ENCODE measurements at regions not wholly inside any gene's neighbourhood (a gene's known extent, or its start where the extent isn't known, plus 50 kb on each side); places are given as distances from the start of the nearest gene placed in this dataset.

DNA sequence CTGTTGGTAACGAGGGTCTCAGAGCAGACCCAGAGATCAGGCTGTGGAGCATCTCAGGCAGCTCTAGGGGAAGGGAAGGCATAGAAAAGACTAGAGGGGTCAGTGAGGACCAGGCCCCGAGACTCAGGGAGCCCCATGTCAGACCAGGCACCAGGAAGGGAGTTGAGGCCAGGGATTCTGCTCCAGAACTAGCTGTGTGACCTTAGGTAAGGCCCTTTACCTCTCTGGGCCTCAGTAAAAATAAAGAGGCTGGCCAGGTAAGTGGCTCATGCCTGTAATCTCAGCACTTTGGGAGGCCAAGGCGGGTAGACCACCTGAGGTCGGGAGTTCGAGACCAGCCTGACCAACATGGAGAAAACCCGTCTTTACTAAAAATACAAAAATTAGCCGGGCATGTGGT, 176.4 kb upstream of the IER5L start:
- TF ChIP-seq, protein P1, sequence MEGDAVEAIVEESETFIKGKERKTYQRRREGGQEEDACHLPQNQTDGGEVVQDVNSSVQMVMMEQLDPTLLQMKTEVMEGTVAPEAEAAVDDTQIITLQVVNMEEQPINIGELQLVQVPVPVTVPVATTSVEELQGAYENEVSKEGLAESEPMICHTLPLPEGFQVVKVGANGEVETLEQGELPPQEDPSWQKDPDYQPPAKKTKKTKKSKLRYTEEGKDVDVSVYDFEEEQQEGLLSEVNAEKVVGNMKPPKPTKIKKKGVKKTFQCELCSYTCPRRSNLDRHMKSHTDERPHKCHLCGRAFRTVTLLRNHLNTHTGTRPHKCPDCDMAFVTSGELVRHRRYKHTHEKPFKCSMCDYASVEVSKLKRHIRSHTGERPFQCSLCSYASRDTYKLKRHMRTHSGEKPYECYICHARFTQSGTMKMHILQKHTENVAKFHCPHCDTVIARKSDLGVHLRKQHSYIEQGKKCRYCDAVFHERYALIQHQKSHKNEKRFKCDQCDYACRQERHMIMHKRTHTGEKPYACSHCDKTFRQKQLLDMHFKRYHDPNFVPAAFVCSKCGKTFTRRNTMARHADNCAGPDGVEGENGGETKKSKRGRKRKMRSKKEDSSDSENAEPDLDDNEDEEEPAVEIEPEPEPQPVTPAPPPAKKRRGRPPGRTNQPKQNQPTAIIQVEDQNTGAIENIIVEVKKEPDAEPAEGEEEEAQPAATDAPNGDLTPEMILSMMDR (IDR thresholded peaks at IDR 0.05) = no peak
- TF ChIP-seq POLR2A (IDR thresholded peaks at IDR 0.05) = no peak
